K562 (cell line): ENCODE measurements at regions not wholly inside any gene's neighbourhood (a gene's known extent, or its start where the extent isn't known, plus 50 kb on each side); places are given as distances from the start of the nearest gene placed in this dataset.

Experiments used
- ATAC-seq: fragments of 200-7000 bp; cut with Tn5 transposase; 3 replicates; pipeline ENCODE4 v1.9.1; 2020; ENCODE audit warnings: moderate library complexity
- BruUV-seq: library from RNA; stranded (reverse); fragments of 400-500 nt; replicated peaks from 2 replicates; lab custom pipeline; 2021; lab: Mats Ljungman, UMichigan
- CTCF ChIA-PET: fragments of 300-600 bp; formaldehyde crosslinking; extraction: SDS; loops from one replicate; lab custom pipeline; 2021; ENCODE audit warnings: low intra/inter-chr PET ratio; lab: Yijun Ruan, JAX
- POLR2A ChIA-PET: fragments of 300-600, 350-650 bp; sonication (Branson Sonifier 250); formaldehyde crosslinking; extraction: SDS; loops from one replicate; lab custom pipeline; 2021; ENCODE audit warnings: antibody characterized with exemption, inconsistent platforms; lab: Yijun Ruan, JAX
- DNase-seq, 4 experiments: peaks; one replicate each; pipeline versions ENCODE4 v3.0.0 to v3.0.0-alpha.2; 2011 to 2018; ENCODE audit warnings: low spot score in 3 of 4, mixed read lengths in 3 of 4; ENCODE audit errors: extremely low read depth in 1 of 4
- FAIRE-seq: peaks from 2 replicates; lab custom pipeline; 2011; peaks lifted over from hg19 to GRCh38; lab: Jason Lieb, UNC
- H2AFZ ChIP-seq: 2 replicates; pipeline ENCODE4 v1.6.0; 2011; ENCODE audit warnings: low read depth, low read length, control low read depth, inconsistent platforms
- H3K27ac ChIP-seq: fragments of 200-600 bp; 3 replicates; pipeline ENCODE4 v1.8.0; 2011; ENCODE audit warnings: low read depth, mild to moderate bottlenecking, control low read depth, inconsistent platforms, low read length, moderate library complexity, mixed read lengths; ENCODE audit errors: extremely low read depth
- H3K27me3 ChIP-seq, 2 experiments: fragments of 300-600 bp in 1 of 2; 2 replicates in 1 of 2; 3 replicates in 1 of 2; pipeline versions ENCODE4 v1.6.0 to v1.8.0; 2011; ENCODE audit warnings: inconsistent platforms in 2 of 2, low read length in 2 of 2, mild to moderate bottlenecking in 1 of 2, mixed read lengths in 1 of 2, moderate library complexity in 1 of 2; ENCODE audit not compliant: control insufficient read depth in 2 of 2, insufficient read depth in 2 of 2
- H3K36me3 ChIP-seq: fragments of 300-600 bp; 3 replicates; pipeline ENCODE4 v1.8.0; 2011; ENCODE audit warnings: mild to moderate bottlenecking, low read length, inconsistent platforms; ENCODE audit not compliant: control insufficient read depth, insufficient read depth
- H3K4me1 ChIP-seq, 2 experiments: fragments of 200-600 bp in 1 of 2; replicated peaks in 1 of 2; 2 replicates in 1 of 2; 3 replicates in 1 of 2; pipeline versions ENCODE4 v1.5.1 to v1.8.0; 2011; ENCODE audit warnings: inconsistent platforms in 2 of 2, low read length in 2 of 2, mild to moderate bottlenecking in 1 of 2, mixed read lengths in 1 of 2, moderate library complexity in 1 of 2; ENCODE audit not compliant: control insufficient read depth in 2 of 2, insufficient read depth in 2 of 2
- H3K4me2 ChIP-seq: 2 replicates; pipeline ENCODE4 v1.6.1; 2011; ENCODE audit warnings: low read length, control low read depth, inconsistent platforms, mixed read lengths; ENCODE audit not compliant: insufficient read depth
- H3K4me3 ChIP-seq: fragments of 200-600 bp; sonication (generic), shearing (Covaris generic); 2 replicates; pipeline ENCODE4 v1.5.1; 2016; ENCODE audit warnings: control low read depth, inconsistent platforms
- H3K79me2 ChIP-seq: fragments of 200-600 bp; 3 replicates; pipeline ENCODE4 v1.8.0; 2011; ENCODE audit warnings: low read length, inconsistent platforms; ENCODE audit not compliant: control insufficient read depth, insufficient read depth
- H3K9ac ChIP-seq, 2 experiments: 2 replicates each; pipeline versions ENCODE4 v1.6.0 to v1.6.1; 2011; ENCODE audit warnings: low read depth in 2 of 2, low read length in 2 of 2, control low read depth in 1 of 2, inconsistent platforms in 1 of 2, mild to moderate bottlenecking in 1 of 2, mixed read lengths in 1 of 2; ENCODE audit not compliant: insufficient read depth in 1 of 2
- H3K9me1 ChIP-seq: one replicate; pipeline ENCODE4 v1.6.0; 2011; ENCODE audit warnings: inconsistent platforms, mild to moderate bottlenecking, low read length, moderate library complexity; ENCODE audit not compliant: control insufficient read depth, insufficient read depth
- H3K9me3 ChIP-seq: replicated peaks from 2 replicates; pipeline ENCODE4 v1.5.1; 2011; ENCODE audit warnings: low read depth, low read length, inconsistent platforms; ENCODE audit not compliant: control insufficient read depth, insufficient read depth
- H4K20me1 ChIP-seq: replicated peaks from 2 replicates; pipeline ENCODE4 v1.6.1; 2011; ENCODE audit warnings: low read length, inconsistent platforms, mixed read lengths; ENCODE audit not compliant: control insufficient read depth, insufficient read depth
- NCOA4 ChIP-seq: fragments of 450-650 bp; IDR thresholded peaks from 2 replicates; pipeline ENCODE4 v1.6.1; 2018; ENCODE audit warnings: mild to moderate bottlenecking; ENCODE audit not compliant: partially characterized antibody
- NFIC ChIP-seq: fragments of 450-650 bp; IDR thresholded peaks from 2 replicates; pipeline ENCODE4 v1.6.1; 2017; ENCODE audit warnings: mild to moderate bottlenecking, inconsistent platforms
- UBTF ChIP-seq, 2 experiments: IDR thresholded peaks; 2 replicates each; pipeline ENCODE4 v1.6.1; 2012; ENCODE audit warnings: improper control_type of control experiment in 2 of 2, low read depth in 2 of 2, low read length in 2 of 2, borderline replicate concordance in 1 of 2
- ZFP36 ChIP-seq: fragments of 150-350 bp; IDR thresholded peaks from 2 replicates; pipeline ENCODE4 v1.6.1; 2018; ENCODE audit warnings: low read length, low read depth; ENCODE audit not compliant: partially characterized antibody
- WGBS: fragments of 100-300 bp; shearing (Covaris generic); methylation state at CpG from one replicate; pipeline ENCODE4 v1.1.6; 2016; ENCODE audit warnings: low coverage, mixed read lengths; ENCODE audit not compliant: insufficient coverage; ENCODE audit errors: missing lambda C conversion rate; 5-methylcytosine and 5-hydroxymethylcytosine counted together
- in situ Hi-C: fragments of 300-500 bp; cut with MboI; formaldehyde crosslinking; loops from 4 replicates; pipeline ENCODE4 v1.15.0; 2018; ENCODE audit warnings: inconsistent platforms, mixed read lengths
- intact Hi-C: fragments of 100-400 bp; cut with micrococcal nuclease; formaldehyde crosslinking; loops from 2 replicates; pipeline ENCODE4 v1.14.2; 2022

GRCh38 chr2:172288603-172289002 is 138.8 kb upstream of the ITGA6 start:
- no TSS peak for BruUV-seq
- no peak overlapping the region for H3K4me3 ChIP-seq
- intact Hi-C loops = loop anchor here (10.0 kb wide), 1 partner anchor 176 kb away; no protein-coding TSS in a partner anchor
- ATAC-seq (no peak), FAIRE-seq (no peak), DNase-seq (no peak)
- in situ Hi-C loops = no loop called here
- H3K4me1 ChIP-seq = no peaks in the 10 kb centered on the region
- 0% methylated on average over 1 of the region's 1 CpG for WGBS
- no peaks in the 10 kb centered on the region for H3K79me2 ChIP-seq
- ChIA-PET POLR2A (interaction anchor here (0.7 to 1.3 kb wide), 3 partner anchors 10 to 471 kb away, joined by 3 read pairs; no protein-coding TSS in a partner anchor), CTCF (no interaction called here)
- H4K20me1 ChIP-seq = no peaks in the 10 kb centered on the region
- H3K9ac ChIP-seq = no peak overlapping the region
- no peaks in the 10 kb centered on the region for H3K36me3 ChIP-seq
- TF ChIP-seq NCOA4 = no peak
- no peak for TF ChIP-seq UBTF (IDR thresholded peaks at IDR 0.05; ENCODE audit: borderline replicate concordance in 1 of 2, low read depth in 2 of 2, low read length in 2 of 2)
- TF ChIP-seq ZFP36 = no peak
- TF ChIP-seq NFIC = peak; percentile 39; the same call in 1 of the 2 replicates
- no peaks in the 10 kb centered on the region for H3K9me1 ChIP-seq
- no peak overlapping the region for H3K27ac ChIP-seq
- no peak overlapping the region for H2AFZ ChIP-seq
- H3K27me3 ChIP-seq = peaks cover 2 to 17% of the 10 kb centered on the region in 2 experiments; a peak in 2 of 5 replicates
- no peak overlapping the region for H3K4me2 ChIP-seq
- H3K9me3 ChIP-seq = no peaks in the 10 kb centered on the region
